LNCaP clone FGC (cell line): ENCODE measurements at regions not wholly inside any gene's neighbourhood (a gene's known extent, or its start where the extent isn't known, plus 50 kb on each side); places are given as distances from the start of the nearest gene placed in this dataset.

ENCODE experiments used
- DNase-seq: peaks from one replicate; pipeline ENCODE4 v3.0.0-alpha.2; 2011; ENCODE audit warnings: low read depth
- H3K4me3 ChIP-seq: 2 replicates; pipeline ENCODE4 v1.5.1; 2011; ENCODE audit warnings: mild to moderate bottlenecking, low read depth, low read length, control low read depth
- TF ChIP-seq, protein P1 (sequence below): IDR thresholded peaks from 2 replicates; pipeline ENCODE4 v1.5.1; 2012; ENCODE audit warnings: mild to moderate bottlenecking; ENCODE audit not compliant: control insufficient read depth, insufficient read depth; ENCODE audit errors: extremely low read depth

DNA sequence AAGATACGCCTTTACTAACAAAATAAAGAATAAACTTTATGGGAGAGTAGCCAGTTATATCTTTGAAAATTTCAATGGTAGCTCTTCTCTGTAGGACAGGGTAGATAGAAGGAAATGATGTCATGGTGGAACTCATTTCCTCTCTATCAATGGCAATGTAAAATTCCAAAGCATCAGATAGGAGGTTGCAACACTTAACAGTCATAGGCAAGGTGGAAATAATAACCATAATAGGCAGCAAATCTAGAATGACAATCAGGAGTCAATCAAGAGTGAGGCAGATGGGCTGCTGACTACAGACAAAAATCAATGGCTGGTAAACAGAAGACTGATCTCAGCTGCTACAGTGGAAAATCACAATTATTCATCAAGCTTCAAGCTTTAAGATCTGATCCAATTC is 53.9 kb upstream of the TET2 start:
- TF ChIP-seq, protein P1, sequence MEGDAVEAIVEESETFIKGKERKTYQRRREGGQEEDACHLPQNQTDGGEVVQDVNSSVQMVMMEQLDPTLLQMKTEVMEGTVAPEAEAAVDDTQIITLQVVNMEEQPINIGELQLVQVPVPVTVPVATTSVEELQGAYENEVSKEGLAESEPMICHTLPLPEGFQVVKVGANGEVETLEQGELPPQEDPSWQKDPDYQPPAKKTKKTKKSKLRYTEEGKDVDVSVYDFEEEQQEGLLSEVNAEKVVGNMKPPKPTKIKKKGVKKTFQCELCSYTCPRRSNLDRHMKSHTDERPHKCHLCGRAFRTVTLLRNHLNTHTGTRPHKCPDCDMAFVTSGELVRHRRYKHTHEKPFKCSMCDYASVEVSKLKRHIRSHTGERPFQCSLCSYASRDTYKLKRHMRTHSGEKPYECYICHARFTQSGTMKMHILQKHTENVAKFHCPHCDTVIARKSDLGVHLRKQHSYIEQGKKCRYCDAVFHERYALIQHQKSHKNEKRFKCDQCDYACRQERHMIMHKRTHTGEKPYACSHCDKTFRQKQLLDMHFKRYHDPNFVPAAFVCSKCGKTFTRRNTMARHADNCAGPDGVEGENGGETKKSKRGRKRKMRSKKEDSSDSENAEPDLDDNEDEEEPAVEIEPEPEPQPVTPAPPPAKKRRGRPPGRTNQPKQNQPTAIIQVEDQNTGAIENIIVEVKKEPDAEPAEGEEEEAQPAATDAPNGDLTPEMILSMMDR = no peak
- no peak for DNase-seq
- H3K4me3 ChIP-seq = no peak overlapping the region

DNA sequence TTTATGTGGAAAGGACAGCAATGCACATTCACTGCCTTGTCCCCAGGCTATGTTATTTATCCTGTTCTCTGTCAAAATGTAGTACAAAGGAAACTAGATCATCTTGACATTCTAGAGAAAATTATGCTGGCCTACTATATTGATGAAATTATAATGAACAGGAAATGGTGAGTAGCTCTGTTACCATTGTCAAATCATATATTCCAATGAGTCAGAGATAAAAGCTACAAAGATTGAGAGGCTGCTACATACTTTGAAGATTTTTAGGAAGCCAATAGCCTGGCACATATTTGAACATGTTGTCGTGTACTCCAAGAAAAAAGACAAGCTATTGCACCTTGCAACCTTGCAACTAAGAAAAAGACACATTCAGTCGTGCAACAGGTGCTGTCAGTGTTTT is 52.7 kb upstream of the TET2 start:
- no peak overlapping the region for H3K4me3 ChIP-seq
- TF ChIP-seq, protein P1 = no peak
- no peak for DNase-seq
